ENCODE measurements at regions not wholly inside any gene's neighbourhood (a gene's known extent, or its start where the extent isn't known, plus 50 kb on each side); places are given as distances from the start of the nearest gene placed in this dataset.

- DNase-seq, result no peak
- Histone ChIP-seq H3K27me3 (no peaks in the 10 kb centered on the region), H3K4me3 (no peak overlapping the region), H3K4me1 (peaks cover 0 to 4% (median 0%) of the 10 kb centered on the region in 12 donors), H3K9me3 (no peaks in the 10 kb centered on the region), H3K27ac (no peak overlapping the region), H3K36me3 (no peaks in the 10 kb centered on the region)
- TF ChIP-seq CTCF (IDR thresholded peaks at IDR 0.05), result no peak
- TF ChIP-seq POLR2A (IDR thresholded peaks at IDR 0.05), result no peak
- intact Hi-C loops (cut with DNase I), result no loop called here
- WGBS, 4 donors, result 95 to 100% (median 99%) methylated on average over 1 of the region's 1 CpG
- no peak for ATAC-seq
Measured at GRCh38 chr6:90932351-90932750, 345.5 kb upstream of the MAP3K7 start.

- DNase-seq, result no peak
- 67 to 71% (median 68%) methylated on average over 2 of the region's 2 CpGs for WGBS, 4 donors
- intact Hi-C loops (cut with DNase I), result no loop called here
Measured at GRCh38 chr6:90928051-90928450, 341.2 kb upstream of the MAP3K7 start.

GRCh38 chr6:90925726-90926125 is 338.9 kb upstream of the MAP3K7 start:
- intact Hi-C loops (cut with DNase I), result no loop called here
- 48 to 54% (median 50%) methylated on average over 4 of the region's 4 CpGs for WGBS, 4 donors
- Histone ChIP-seq H3K9me3 (no peaks in the 10 kb centered on the region), H3K4me3 (no peak overlapping the region), H3K27me3 (no peaks in the 10 kb centered on the region), H3K36me3 (no peaks in the 10 kb centered on the region), H3K27ac (no peak overlapping the region), H3K4me1 (no peaks in the 10 kb centered on the region)
- DNase-seq, result no peak
- no peak for ATAC-seq
- TF ChIP-seq POLR2A (IDR thresholded peaks at IDR 0.05), result no peak
- TF ChIP-seq CTCF (IDR thresholded peaks at IDR 0.05), result no peak

More at GRCh38 chr6:90928051-90928450, 341.2 kb upstream of the MAP3K7 start:
- Histone ChIP-seq H3K4me3 (no peak overlapping the region), H3K9me3 (no peaks in the 10 kb centered on the region), H3K4me1 (no peaks in the 10 kb centered on the region), H3K27ac (no peak overlapping the region), H3K36me3 (no peaks in the 10 kb centered on the region), H3K27me3 (no peaks in the 10 kb centered on the region)
- TF ChIP-seq POLR2A (IDR thresholded peaks at IDR 0.05) (no peak), CTCF (IDR thresholded peaks at IDR 0.05) (no peak)
- ATAC-seq, result no peak

- Histone ChIP-seq H3K27ac (no peak overlapping the region), H3K36me3 (no peaks in the 10 kb centered on the region), H3K9me3 (no peaks in the 10 kb centered on the region), H3K4me3 (no peak overlapping the region), H3K4me1 (no peaks in the 10 kb centered on the region), H3K27me3 (no peaks in the 10 kb centered on the region)
- DNase-seq (no peak), ATAC-seq (no peak)
- intact Hi-C loops (cut with DNase I), result no loop called here
- TF ChIP-seq CTCF (IDR thresholded peaks at IDR 0.05) (no peak), POLR2A (IDR thresholded peaks at IDR 0.05) (no peak)
- WGBS, 4 donors, result 80 to 88% (median 86%) methylated on average over 1 of the region's 1 CpG
Measured at GRCh38 chr6:90922325-90922724, 335.5 kb upstream of the MAP3K7 start.
